Left lobe of liver (tissue), 2 donors: ENCODE measurements at regions not wholly inside any gene's neighbourhood (a gene's known extent, or its start where the extent isn't known, plus 50 kb on each side); places are given as distances from the start of the nearest gene placed in this dataset.
"Not testable (repeated sequence)": the region's sequence is repeated elsewhere in the genome, so short reads cannot be mapped to it uniquely, and the experiment has no call there.

Experiments used
- ATAC-seq: fragments of 200-7000 bp; cut with Tn5 transposase; one replicate; pipeline ENCODE4 v1.9.1; 2020; ENCODE audit warnings: mild to moderate bottlenecking, moderate library complexity
- DNase-seq: peaks from one replicate; pipeline ENCODE4 v3.0.0-alpha.2; 2020; ENCODE audit warnings: low spot score
- donor health status: DM: no; HTN: no; CAD: no; lungs with moderate emphysema.
- donor health status: DM: no; HTN: yes; CAD: no.

DNA sequence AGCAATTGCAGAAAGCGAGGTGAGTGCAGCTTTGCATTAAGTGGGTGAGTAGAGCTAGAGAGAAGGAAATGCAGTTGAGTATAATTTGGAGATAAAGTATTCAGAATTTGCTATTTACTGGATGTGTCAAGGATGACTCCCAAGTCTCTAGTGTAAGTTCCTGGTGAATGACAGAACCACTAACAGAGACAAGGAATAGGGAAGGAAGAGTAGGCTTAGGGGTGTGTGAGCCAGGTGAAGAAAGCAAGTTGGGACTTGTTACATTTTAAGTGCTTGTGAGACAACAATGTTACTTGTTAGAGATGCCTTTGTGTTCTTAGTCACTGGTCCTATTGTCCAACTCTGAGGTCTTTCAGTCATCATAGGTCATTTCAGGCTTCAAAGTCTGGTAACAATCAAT lies 70.8 kb downstream of the TBC1D26 start:
- DNase-seq, ATAC-seq: not testable (repeated sequence)

DNA sequence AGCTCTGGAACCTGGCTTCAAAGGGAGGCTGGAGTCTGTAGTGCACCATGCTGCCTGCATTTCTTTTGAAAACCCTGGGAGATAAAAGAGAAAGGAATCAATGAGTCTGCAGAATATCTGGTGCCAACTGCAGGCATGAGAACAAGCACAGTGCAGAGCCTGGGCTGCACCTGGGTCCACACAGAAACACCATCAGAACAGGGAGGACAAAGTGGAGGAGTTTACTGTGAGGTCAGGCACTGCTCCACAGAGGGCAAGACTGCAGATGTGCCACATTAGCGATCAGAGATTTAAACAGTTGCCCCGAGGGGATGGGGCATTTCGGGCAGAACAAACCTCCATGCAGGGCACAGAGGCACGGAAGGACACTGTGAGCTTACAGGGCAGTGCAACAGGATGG lies 74.7 kb downstream of the TBC1D26 start:
- ATAC-seq, DNase-seq: not testable (repeated sequence)

DNA sequence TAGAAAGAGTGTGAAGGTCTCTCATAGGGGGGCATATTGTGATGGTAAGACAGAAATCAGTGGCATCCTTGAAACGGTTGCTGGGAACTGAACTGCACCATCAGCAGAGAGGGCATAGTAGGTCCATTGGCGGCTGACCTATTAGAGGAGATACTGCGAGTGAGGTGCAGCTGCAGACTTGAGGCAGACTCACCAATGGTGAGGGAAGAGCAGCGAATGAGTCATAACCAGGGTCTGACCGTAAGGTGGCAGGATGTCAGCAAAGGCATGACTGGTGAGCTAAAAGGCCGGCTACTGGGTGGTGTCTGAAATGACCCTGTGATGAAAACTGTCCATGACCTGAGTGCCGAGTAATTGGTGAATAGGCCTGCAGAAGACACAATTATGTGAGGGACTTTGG lies 81.3 kb downstream of the TBC1D26 start:
- DNase-seq: not testable (repeated sequence)

DNA sequence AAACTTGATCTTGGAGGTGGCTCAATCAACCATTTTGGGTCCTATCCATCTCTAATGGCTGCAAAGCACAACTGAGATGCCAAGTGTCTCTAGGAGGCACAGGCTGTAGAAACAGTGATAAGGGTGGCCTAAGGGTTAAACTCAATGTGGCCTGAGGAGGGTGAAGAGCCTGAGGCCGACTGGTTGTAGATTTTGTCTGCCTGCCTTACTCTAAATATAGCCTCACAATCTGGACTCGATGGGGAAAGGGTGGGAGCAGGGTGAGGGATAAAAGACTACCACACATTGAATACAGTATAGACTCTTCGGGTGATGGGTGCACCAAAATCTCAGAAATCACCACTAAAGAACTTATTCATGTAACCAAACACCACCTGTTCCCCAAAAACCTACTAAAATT lies 81.9 kb downstream of the TBC1D26 start:
- ATAC-seq, DNase-seq: not testable (repeated sequence)

More for the DNA sequence above, 81.3 kb downstream of the TBC1D26 start:
- not testable (repeated sequence) for ATAC-seq

DNA sequence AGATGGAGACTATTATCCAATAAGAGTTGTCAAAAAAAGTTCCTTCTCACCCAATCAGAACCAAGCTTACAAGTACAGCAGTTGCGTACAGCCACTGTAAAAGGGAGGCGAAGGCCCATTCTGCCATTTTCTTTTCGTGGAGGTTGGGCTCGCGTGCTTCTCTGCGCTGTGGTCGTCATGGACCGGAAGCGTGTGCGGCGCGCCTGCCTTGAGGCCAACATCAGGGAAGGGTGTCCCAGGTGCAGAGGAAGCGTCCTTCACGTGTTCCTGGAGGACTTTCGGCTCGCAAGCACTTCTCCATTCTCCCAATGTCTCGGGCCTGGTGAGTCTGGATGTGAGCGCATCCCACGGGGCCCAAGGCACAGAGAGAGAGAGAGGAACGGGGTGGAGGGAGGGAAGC lies 85.8 kb downstream of the TBC1D26 start:
- not testable (repeated sequence) for DNase-seq, ATAC-seq

DNA sequence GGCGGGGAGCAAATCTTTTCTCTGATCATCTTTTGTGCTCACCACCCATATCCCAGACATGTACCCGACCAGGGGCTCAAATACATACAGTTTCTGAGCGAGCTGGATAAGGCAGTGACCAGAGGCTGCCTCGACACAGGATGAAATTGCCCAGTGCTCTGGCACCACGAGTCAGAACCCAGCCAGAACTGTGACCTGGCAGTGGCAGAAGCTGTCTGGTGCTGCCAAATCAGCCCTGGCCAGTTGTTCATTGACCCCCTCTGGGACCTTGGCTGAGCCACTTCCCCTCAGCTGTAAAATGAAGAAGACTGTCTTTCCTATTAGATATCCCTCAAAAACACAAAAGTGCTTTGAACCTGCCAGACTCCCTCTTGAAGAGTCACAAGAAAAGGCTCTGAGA lies 90.2 kb downstream of the TBC1D26 start:
- DNase-seq: not testable (repeated sequence)
- peak; percentile 96 for ATAC-seq

DNA sequence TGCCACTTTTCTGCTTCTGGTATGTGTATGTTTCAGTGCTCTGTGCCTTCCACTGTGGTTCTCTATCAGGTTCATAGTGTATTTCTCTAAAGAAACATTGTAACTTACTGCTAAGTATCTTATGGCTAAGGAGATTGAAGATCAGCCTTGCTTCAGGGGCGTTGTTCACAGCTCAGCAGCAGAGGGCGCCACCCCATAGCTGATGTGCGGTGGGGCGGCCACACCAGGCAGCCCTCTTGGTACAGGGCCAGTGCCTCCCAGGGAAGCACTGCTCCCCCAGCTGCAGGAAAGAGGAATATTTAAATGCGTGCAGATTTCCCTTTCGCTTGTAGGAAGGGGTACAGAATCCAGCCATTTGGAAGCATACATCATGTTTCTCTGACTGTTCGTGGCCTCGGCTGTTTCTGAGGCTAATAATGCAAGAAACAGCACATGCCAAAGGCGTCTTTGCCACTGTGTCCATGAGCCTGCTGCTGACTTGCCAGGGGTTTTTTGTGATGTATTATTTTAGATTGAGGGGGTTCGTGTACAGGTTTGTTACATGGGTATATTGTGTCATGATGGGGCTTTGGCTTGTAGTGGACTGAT lies 96.7 kb downstream of the TBC1D26 start:
- ATAC-seq: peak; percentile 100

DNA sequence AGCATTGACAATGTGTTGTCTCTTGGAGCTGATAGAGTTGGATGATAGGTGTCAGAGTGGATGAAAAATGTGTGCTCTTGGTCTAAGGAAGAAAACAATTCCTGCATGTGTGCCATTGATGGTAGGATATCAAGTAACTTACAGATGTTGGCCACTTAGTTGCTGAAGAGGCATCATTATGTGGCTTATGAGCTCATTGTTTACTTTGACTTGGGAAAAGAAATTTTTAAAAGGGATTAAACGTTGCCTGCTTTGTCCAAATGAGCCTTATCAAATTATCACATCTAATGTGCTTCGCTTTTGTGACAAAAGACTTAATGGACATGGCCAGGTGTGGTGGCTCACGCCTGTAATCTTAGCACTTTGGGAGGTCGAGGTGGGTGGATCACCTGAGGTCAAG lies 98.1 kb downstream of the TBC1D26 start:
- not testable (repeated sequence) for ATAC-seq, DNase-seq

More for the DNA sequence above, 96.7 kb downstream of the TBC1D26 start:
- peak; percentile 80 for DNase-seq

DNA sequence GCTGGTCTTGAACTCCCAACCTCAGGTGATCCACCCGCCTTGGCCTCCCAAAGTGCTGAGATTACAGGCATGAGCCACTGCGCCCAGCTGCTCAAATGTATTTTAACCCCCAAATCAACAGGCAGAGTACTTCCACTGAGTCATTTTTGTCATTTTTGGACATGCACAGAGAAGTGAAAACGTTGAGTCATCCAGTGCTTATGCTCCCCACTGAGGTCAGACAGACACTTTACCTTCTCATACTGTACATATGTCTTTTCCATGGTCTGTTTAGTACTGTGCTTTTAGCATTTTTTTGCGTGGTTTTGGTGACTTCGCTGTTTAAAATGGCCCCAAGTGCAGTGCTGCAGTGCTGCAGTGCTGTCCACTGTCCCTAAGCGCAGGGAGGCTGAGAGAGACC lies 99.1 kb downstream of the TBC1D26 start:
- not testable (repeated sequence) for DNase-seq, ATAC-seq

DNA sequence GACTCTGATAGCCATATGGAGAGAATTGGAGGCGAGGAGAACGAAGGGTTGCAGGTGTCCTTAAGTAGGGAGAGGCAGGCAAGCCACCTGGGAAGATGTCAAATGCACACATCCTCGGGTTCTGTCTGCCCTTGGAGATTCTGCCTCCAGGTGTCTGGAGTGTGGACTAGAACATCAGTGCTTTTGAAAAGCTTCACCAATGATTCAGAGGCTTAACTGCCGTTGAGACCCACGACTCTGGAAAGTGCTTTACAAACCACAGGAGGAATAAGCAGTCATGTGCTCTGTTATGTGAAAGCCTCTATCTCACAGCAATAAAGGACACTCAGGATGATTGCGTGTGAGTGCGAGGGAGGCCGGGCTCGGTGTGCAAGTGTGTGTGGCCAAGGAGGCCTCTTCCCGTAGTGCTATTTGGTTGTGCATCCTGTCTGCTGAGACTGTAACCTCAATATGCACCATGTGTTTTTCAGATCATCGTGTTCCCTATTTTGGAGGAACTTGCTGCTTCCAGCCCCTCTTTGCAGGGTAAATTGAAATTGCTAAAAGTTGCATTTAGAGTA lies 100.9 kb downstream of the TBC1D26 start:
- DNase-seq, ATAC-seq: not testable (repeated sequence)

DNA sequence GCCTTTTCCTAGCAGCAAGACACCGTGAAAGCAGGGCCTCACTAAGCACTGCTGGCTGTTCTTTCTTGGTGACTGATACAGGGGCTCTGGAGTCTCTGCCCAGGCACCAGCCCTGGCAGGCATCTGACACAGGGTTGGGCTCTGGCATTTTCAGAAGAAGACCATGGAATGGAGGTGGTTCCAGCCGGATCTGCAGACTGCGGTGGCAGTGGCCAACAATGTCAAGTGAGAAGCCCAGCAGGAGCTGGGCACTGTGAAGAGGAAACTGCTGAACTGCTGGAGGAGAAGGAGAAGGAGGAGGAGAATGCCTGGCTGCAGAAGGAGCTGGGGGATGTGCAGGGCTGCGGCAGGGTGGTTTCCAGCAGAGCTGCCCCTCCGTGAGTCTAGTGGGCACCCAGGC lies 101.8 kb downstream of the TBC1D26 start:
- not testable (repeated sequence) for DNase-seq, ATAC-seq

DNA sequence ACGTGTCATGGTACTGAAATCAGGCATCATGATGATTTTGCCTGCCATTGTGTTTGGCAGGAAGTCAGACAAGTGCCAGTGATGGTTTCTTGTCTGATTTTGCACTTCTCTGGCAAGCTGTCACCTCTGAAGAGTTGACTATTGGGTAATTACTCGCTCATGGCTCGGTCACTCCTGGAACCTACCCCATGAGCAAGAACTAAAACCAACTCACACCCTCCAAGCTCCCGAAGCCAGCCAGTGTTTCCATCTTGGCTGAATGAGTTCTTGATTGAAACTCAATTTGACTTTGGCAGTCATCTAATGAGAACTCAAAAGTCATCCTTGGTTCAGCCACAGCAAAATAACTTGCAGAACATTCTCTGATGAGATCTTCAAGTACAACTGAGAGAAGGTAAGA lies 103.4 kb downstream of the TBC1D26 start:
- ATAC-seq, DNase-seq: not testable (repeated sequence)

DNA sequence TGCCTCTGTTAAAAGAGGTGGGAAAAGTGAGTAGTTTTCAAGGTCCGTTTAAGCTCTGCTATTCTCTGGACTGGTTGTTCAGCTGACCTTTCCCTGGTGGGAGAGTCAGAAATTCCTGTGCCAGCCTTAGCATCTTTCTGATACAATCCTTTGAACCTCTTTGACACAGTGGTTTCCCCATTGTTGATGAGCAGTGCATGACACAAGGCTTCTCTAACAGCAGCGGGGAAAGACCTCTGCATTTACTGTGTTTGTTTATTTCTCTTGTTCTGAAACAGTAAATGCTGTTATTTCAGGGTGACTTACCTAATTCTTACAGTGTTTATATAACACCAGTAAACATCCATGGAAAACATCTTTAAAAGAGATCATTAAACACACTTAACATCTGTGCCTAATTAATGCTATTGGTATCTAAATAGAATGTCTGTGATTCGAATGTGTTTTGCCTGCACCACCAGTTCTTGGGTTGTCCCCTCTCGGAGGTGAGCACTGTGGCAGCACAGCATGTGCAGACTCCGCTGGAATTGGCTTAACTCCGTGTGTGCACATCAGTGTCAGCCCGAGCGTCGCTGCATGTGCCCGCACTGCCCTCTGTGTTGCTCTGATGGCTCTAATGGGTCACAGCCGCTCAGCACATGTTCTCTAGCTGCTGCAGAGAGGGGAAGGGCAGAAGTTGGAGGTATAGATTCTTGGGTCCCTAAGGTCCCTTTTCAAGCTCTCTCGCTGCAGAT lies 104.3 kb downstream of the TBC1D26 start:
- not testable (repeated sequence) for DNase-seq, ATAC-seq

DNA sequence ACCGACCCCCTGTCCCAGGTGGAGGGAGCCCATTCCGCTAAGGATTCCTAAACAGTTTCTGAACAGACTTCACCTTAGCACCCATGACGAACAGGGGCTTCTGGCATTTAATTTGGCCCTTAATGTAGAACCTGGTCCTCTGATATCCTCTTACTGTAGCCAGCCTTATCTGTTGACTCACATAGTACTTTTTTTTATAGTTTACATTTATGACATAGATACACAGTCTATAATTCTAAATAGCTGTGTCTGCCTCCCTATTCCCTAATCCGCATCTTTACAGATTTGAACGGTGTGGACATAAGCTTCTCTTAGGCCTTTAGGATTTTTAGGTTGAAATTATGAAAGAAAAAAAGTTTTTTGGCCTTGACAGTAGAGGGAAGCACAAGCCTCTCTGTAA lies 104.9 kb downstream of the TBC1D26 start:
- not testable (repeated sequence) for ATAC-seq, DNase-seq

DNA sequence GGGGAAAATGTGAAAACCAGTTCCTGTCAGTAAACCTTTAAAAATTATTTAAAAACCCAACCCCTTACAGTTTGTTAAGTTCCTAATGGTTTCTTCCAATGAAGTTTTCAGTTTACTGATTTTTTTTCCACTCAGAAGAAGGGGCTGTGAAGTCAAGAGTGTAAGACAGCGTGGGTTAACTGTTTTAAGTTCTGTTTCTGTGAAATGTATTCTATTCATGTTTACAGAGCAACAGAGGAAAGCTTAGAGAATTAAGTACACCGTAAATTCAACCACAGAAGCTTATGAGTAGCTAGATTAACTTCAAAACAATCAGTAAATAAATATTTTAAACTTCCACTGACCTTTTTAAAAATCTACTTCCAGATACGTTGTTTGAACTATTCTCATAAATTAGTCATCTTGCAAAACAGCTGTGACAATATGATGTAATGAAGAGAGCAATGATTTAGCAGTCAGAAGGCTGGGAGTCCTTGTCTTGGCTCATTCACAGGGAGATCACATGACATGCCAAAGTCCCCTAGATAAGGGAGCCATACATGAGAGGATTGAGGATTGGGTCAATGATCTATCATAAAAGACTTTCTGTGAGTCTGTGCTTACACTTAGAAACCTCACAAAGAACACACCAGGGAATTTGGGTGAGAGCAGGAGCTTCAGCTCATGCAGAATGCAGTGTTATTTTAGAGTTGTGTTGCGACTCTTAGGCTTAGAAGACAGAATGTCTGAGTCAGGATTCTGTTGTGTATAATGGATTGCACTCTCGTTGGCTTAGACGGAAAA lies 97.3 kb upstream of the ADORA2B start:
- ATAC-seq: peak; percentile 96
- not testable (repeated sequence) for DNase-seq

DNA sequence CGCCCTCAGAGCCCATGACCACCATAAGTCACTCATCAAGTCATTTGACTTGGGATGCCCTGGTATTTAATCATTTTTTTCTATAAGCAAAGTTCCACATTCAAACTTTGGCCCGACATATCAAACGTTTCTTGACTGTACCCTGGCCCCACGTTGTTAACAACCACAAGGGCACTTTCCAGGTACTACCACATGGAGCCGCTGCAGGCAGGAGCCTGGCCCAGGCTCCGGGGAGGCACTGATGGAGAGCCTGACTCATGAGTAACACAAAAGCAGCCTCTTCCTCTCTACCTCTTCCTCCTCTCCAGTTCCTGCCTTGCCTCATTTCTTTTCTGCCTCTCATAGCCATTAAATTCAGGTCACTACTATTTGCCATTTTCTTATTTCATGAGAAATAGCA lies 95.9 kb upstream of the ADORA2B start:
- ATAC-seq: peak; percentile 44
- not testable (repeated sequence) for DNase-seq

DNA sequence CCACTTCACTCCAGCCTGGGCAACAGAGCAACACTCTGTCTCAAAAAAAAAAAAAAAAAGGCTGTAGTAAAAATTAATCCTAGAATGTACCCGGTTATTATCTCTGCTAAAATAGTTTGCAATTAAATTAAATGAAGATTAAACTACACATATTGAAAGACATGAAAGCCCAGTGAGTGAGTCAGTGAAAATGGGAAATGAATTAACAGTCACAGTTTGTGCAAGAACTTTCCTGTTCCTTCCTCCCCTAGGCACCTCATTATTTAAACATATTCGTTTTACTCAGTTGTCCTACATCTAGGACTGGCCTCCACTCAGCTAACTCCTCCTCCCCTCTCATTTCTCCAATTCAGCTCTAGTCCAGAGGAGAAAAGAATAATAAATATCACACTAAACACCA lies 94.9 kb upstream of the ADORA2B start:
- not testable (repeated sequence) for DNase-seq, ATAC-seq

DNA sequence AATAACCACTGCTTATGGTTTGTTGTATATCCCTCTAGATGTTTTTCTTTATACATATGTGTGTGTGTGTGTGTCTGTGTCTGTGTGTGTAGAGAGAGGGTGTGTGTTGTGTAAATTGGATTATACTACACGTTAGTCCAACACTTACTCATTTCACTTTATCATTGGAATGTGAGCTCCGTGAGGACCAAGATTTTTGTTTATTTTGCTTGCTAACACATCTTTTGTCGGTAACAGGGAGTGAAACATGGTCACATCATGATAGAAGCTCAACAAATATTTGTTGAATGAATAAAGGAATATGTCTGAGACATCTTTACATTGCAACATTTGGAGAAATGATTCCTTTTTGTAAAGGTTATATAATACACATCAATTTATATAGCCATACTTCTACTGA lies 94.2 kb upstream of the ADORA2B start:
- not testable (repeated sequence) for DNase-seq, ATAC-seq

DNA sequence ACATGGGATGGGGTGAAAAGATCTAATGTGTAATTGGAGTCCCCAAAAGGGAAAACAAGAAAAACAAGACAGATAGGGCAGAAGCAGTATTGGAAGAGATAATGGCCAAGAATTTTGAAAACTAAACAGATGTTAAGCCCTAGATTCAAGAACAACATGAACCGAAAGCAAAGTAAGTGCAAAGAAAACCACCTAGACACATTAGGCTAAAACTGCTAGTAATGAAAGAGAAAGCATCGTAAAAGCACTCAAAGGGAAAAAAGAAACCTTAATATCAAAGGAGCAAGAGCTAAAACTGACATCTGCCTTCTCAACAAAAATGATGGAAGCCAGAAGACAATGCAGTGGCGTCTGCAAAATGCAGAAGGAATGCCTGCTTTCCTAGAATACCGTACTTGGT lies 92.1 kb upstream of the ADORA2B start:
- DNase-seq, ATAC-seq: not testable (repeated sequence)

DNA sequence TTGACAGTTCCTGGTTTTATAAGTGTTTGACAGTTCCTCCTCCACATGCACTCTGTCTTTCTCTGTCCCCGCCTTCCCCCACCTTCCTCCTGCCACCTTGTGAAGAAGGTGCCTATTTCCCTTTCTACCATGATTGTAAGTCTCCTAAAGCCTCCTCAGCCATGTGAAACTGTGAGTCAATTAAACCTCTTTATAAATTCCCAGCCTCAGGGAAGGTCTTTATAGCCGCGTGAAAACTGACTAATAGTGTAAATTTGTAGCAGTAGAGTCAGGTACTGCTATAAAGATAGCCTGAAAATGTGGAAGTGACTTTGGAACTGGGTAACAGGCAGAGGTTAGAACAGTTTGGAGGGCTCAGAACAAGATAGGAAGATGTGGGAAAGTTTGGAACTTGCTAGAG lies 88.7 kb upstream of the ADORA2B start:
- not testable (repeated sequence) for ATAC-seq, DNase-seq

DNA sequence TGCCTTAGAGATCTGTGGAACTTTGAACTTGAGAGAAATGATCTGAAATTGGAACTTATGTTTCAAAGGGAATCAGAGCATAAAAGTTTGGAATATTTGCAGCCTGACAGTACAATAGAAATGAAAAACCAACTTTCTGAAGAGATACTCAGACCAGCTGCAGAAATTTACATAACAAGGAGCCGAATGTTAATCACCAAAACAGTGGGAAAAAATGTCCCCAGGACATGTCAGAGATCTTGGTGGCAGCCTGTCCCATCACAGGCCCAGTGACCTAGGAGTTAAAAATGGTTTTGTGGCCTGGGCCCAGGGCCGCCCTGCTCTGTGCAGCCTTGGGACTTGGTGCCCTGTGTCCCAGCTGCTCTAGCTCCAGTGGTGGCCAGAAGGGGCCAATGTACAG lies 88.2 kb upstream of the ADORA2B start:
- not testable (repeated sequence) for ATAC-seq, DNase-seq
